ENCODE measurements at regions not wholly inside any gene's neighbourhood (a gene's known extent, or its start where the extent isn't known, plus 50 kb on each side); places are given as distances from the start of the nearest gene placed in this dataset.

GRCh38 chr2:136373841-136374240 lies 255.9 kb upstream of the CXCR4 start:
- no peak for TF ChIP-seq CTCF (IDR thresholded peaks at IDR 0.05)
- TF ChIP-seq POLR2A (IDR thresholded peaks at IDR 0.05): no peak
- no peak for TF ChIP-seq POLR2AphosphoS5 (IDR thresholded peaks at IDR 0.05)
- no peak for TF ChIP-seq EP300 (IDR thresholded peaks at IDR 0.05)
